ENCODE measurements at regions not wholly inside any gene's neighbourhood (a gene's known extent, or its start where the extent isn't known, plus 50 kb on each side); places are given as distances from the start of the nearest gene placed in this dataset.

GRCh38 chr6:97557355-97557754, 274.3 kb upstream of the MMS22L start:
- no peak for TF ChIP-seq POLR2A (IDR thresholded peaks at IDR 0.05; ENCODE audit: low read length)
- no peak for TF ChIP-seq GATA1 (IDR thresholded peaks at IDR 0.05; ENCODE audit: low read depth, low read length)
